ENCODE measurements at regions not wholly inside any gene's neighbourhood (a gene's known extent, or its start where the extent isn't known, plus 50 kb on each side); places are given as distances from the start of the nearest gene placed in this dataset.

- no peak overlapping the region for H3K4me3 ChIP-seq (ENCODE audit: low read depth, low read length)
- TF ChIP-seq CTCF (IDR thresholded peaks at IDR 0.05; ENCODE audit: control insufficient read depth, extremely low read depth, insufficient read depth), result no peak
- DNase-seq (ENCODE audit: low read depth), result no peak
Measured at GRCh38 chr1:192521734-192522133, 53.8 kb upstream of the RGS1 start.

GRCh38 chr1:192522673-192523072, 52.9 kb upstream of the RGS1 start:
- no peak for DNase-seq (ENCODE audit: low read depth)
- TF ChIP-seq CTCF (IDR thresholded peaks at IDR 0.05; ENCODE audit: control insufficient read depth, extremely low read depth, insufficient read depth), result no peak
- H3K4me3 ChIP-seq (ENCODE audit: low read depth, low read length), result no peak overlapping the region

GRCh38 chr1:192524223-192524622, 51.4 kb upstream of the RGS1 start:
- no peak overlapping the region for H3K4me3 ChIP-seq (ENCODE audit: low read depth, low read length)
- DNase-seq (ENCODE audit: low read depth), result no peak
- no peak for TF ChIP-seq CTCF (IDR thresholded peaks at IDR 0.05; ENCODE audit: control insufficient read depth, extremely low read depth, insufficient read depth)

Data from LNCaP clone FGC (cell line).